ENCODE measurements at regions not wholly inside any gene's neighbourhood (a gene's known extent, or its start where the extent isn't known, plus 50 kb on each side); places are given as distances from the start of the nearest gene placed in this dataset.

DNA sequence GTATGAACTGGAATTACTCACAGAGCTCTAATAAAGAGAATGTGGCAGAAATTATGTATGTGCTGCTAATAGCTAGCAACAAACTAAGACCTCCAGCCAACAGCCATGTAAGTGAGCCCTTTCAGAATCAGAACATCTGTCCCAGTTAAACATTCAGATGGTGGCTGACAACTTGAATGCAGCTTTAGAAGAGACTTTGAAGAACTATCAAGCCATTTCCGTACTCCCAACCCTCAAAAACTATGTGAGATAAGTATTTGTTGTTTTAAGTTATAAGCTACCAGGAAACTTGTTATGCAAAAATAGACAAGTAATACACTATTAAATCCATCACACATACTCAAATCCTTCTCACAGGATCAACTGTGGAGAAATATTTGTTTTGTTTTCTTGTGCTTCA, 205.2 kb upstream of the EDIL3 start:
- FAIRE-seq (no peak), DNase-seq (no peak)
- no peak overlapping the region for H3K9ac ChIP-seq (ENCODE audit: low read length in 3 of 3)
- no peaks in the 10 kb centered on the region for H3K36me3 ChIP-seq (ENCODE audit: control insufficient read depth in 2 of 3, insufficient read depth in 3 of 3, low read length in 3 of 3)
- H3K27ac ChIP-seq (ENCODE audit: low read depth in 2 of 2, low read length in 2 of 2), result no peak overlapping the region
- no peaks in the 10 kb centered on the region for H3K27me3 ChIP-seq (ENCODE audit: control insufficient read depth, insufficient read depth, low read length)
- no peaks in the 10 kb centered on the region for H3K9me3 ChIP-seq (ENCODE audit: control insufficient read depth in 2 of 3, insufficient read depth in 1 of 3, low read length in 3 of 3)
- no peaks in the 10 kb centered on the region for H3K4me1 ChIP-seq (ENCODE audit: control insufficient read depth in 2 of 3, insufficient read depth in 2 of 3, low read depth in 1 of 3, low read length in 3 of 3)
- TF ChIP-seq, protein P1, sequence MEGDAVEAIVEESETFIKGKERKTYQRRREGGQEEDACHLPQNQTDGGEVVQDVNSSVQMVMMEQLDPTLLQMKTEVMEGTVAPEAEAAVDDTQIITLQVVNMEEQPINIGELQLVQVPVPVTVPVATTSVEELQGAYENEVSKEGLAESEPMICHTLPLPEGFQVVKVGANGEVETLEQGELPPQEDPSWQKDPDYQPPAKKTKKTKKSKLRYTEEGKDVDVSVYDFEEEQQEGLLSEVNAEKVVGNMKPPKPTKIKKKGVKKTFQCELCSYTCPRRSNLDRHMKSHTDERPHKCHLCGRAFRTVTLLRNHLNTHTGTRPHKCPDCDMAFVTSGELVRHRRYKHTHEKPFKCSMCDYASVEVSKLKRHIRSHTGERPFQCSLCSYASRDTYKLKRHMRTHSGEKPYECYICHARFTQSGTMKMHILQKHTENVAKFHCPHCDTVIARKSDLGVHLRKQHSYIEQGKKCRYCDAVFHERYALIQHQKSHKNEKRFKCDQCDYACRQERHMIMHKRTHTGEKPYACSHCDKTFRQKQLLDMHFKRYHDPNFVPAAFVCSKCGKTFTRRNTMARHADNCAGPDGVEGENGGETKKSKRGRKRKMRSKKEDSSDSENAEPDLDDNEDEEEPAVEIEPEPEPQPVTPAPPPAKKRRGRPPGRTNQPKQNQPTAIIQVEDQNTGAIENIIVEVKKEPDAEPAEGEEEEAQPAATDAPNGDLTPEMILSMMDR (IDR thresholded peaks at IDR 0.05; ENCODE audit: borderline replicate concordance, extremely low read depth, insufficient read depth), result no peak
- H3K4me3 ChIP-seq (ENCODE audit: low read length in 3 of 3), result no peak overlapping the region
- intact Hi-C loops (cut with DNase I), result no loop called here

DNA sequence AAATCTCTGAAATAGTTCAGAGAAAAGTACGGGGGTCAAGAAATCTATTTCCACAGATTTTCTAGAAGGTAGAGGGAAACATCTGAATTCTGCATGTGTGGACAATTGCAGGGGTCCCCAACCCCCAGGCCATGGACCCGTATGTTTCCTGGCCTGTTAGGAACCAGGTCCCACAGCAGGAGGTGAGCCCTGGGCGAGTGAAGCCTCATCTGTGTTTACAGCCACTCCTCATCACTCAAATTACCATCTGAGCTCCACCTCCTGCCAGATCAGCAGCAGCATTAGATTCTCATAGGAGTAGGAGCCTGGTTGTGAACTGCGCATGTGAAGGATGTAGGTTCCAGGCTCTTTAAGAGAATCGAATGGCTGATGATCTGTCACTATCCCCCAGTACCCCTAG, 200.5 kb upstream of the EDIL3 start:
- DNase-seq (peak in 1 of 5 donors; percentile 9), FAIRE-seq (no peak)
- Histone ChIP-seq H3K4me1 (ENCODE audit: control insufficient read depth in 2 of 3, insufficient read depth in 2 of 3, low read depth in 1 of 3, low read length in 3 of 3) (no peaks in the 10 kb centered on the region), H3K27ac (ENCODE audit: low read depth in 2 of 2, low read length in 2 of 2) (no peak overlapping the region), H3K9me3 (ENCODE audit: control insufficient read depth in 2 of 3, insufficient read depth in 1 of 3, low read length in 3 of 3) (no peaks in the 10 kb centered on the region), H3K9ac (ENCODE audit: low read length in 3 of 3) (no peak overlapping the region), H3K4me3 (ENCODE audit: low read length in 3 of 3) (no peak overlapping the region), H3K27me3 (ENCODE audit: control insufficient read depth, insufficient read depth, low read length) (no peaks in the 10 kb centered on the region), H3K36me3 (ENCODE audit: control insufficient read depth in 2 of 3, insufficient read depth in 3 of 3, low read length in 3 of 3) (no peaks in the 10 kb centered on the region)
- intact Hi-C loops (cut with DNase I), result no loop called here
- TF ChIP-seq, protein P1 (IDR thresholded peaks at IDR 0.05; ENCODE audit: borderline replicate concordance, extremely low read depth, insufficient read depth), result no peak

DNA sequence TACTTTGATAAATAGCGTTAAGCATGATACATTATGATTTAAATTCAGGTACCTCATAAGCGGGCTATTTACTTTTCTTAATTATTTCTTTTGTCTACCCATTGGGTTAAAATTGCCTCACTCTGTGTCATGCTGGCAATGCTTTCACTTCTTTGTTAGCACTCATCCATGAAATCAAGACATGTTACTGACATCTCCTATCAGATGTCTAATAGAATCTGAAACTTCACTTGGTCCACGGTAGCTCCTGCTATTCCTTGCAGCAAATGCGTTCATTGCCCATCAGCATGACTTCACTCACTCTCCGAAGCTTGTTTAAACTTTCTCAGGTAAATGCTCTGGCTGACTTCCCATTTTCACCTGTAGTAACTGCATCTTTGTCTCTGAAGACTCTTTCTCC, 193.5 kb upstream of the EDIL3 start:
- no peaks in the 10 kb centered on the region for H3K27me3 ChIP-seq (ENCODE audit: control insufficient read depth, insufficient read depth, low read length)
- no peak overlapping the region for H3K9ac ChIP-seq (ENCODE audit: low read length in 3 of 3)
- TF ChIP-seq, protein P1 (IDR thresholded peaks at IDR 0.05; ENCODE audit: borderline replicate concordance, extremely low read depth, insufficient read depth), result no peak
- intact Hi-C loops (cut with DNase I), result no loop called here
- no peaks in the 10 kb centered on the region for H3K4me1 ChIP-seq (ENCODE audit: control insufficient read depth in 2 of 3, insufficient read depth in 2 of 3, low read depth in 1 of 3, low read length in 3 of 3)
- no peak overlapping the region for H3K27ac ChIP-seq (ENCODE audit: low read depth in 2 of 2, low read length in 2 of 2)
- H3K9me3 ChIP-seq (ENCODE audit: control insufficient read depth in 2 of 3, insufficient read depth in 1 of 3, low read length in 3 of 3), result no peaks in the 10 kb centered on the region
- H3K36me3 ChIP-seq (ENCODE audit: control insufficient read depth in 2 of 3, insufficient read depth in 3 of 3, low read length in 3 of 3), result no peaks in the 10 kb centered on the region
- no peak overlapping the region for H3K4me3 ChIP-seq (ENCODE audit: low read length in 3 of 3)
- no peak for FAIRE-seq
- no peak for DNase-seq

DNA sequence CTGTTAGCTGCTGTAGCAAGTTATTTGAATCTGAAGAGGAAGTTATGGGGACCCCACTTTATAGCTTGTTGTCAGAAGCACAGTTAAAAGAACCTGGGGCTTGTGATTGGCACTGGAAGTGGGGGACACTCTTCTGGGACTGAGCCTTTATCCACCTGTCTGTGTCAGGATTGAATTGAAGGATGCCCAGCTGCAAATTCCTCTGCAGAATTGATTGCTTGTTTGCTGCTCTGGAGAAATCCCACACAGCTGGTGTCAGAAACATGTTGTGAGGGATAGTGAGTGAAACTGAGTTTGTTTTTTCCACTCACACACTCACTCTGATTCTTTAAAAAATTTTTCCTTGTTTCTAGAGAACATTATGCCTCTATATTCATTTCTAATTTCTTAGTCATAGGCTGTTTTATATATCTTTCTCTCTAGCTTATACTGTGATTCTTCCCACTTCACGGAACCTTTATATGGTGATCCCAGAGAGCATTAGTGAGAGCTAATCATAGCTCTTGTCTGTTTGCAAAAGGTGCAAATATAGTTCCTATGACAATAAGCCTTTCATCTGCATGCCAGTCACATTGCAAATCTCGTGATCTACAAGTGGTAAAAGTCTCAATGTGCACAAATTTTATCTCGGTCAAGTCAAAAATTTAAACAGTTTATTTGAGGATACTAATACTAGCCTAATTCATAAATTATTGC, 188.5 kb upstream of the EDIL3 start:
- TF ChIP-seq, protein P1 (IDR thresholded peaks at IDR 0.05; ENCODE audit: borderline replicate concordance, extremely low read depth, insufficient read depth), result no peak
- no peaks in the 10 kb centered on the region for H3K9me3 ChIP-seq (ENCODE audit: control insufficient read depth in 2 of 3, insufficient read depth in 1 of 3, low read length in 3 of 3)
- no peak overlapping the region for H3K27ac ChIP-seq (ENCODE audit: low read depth in 2 of 2, low read length in 2 of 2)
- FAIRE-seq (no peak), DNase-seq (no peak)
- H3K4me3 ChIP-seq (ENCODE audit: low read length in 3 of 3), result no peak overlapping the region
- no peaks in the 10 kb centered on the region for H3K4me1 ChIP-seq (ENCODE audit: control insufficient read depth in 2 of 3, insufficient read depth in 2 of 3, low read depth in 1 of 3, low read length in 3 of 3)
- no peaks in the 10 kb centered on the region for H3K27me3 ChIP-seq (ENCODE audit: control insufficient read depth, insufficient read depth, low read length)
- H3K9ac ChIP-seq (ENCODE audit: low read length in 3 of 3), result no peak overlapping the region
- intact Hi-C loops (cut with DNase I), result no loop called here
- H3K36me3 ChIP-seq (ENCODE audit: control insufficient read depth in 2 of 3, insufficient read depth in 3 of 3, low read length in 3 of 3), result no peaks in the 10 kb centered on the region

Data from kidney (tissue), 13 donors.